Endodermal cell (in vitro differentiated cells): ENCODE measurements at regions not wholly inside any gene's neighbourhood (a gene's known extent, or its start where the extent isn't known, plus 50 kb on each side); places are given as distances from the start of the nearest gene placed in this dataset.
A peak's percentile ranks its signal among the peaks of the same experiment; 100 is the strongest.

ENCODE experiments used
- DNase-seq: peaks from one replicate; pipeline ENCODE4 v3.0.0-alpha.2; 2017
- H3K27ac ChIP-seq: 2 replicates; pipeline ENCODE4 v1.5.1; 2013; ENCODE audit warnings: mild to moderate bottlenecking, low read depth, low read length, moderate library complexity
- H3K27me3 ChIP-seq: 2 replicates; pipeline ENCODE4 v1.6.1; 2013; ENCODE audit warnings: mild to moderate bottlenecking, low read length, moderate library complexity; ENCODE audit not compliant: insufficient read depth, control insufficient read depth, poor library complexity, severe bottlenecking
- H3K36me3 ChIP-seq: 2 replicates; pipeline ENCODE4 v1.7.0; 2013; ENCODE audit warnings: mild to moderate bottlenecking, low read length, moderate library complexity; ENCODE audit not compliant: control insufficient read depth, insufficient read depth
- H3K4me1 ChIP-seq: one replicate; pipeline ENCODE4 v1.7.0; 2013; ENCODE audit warnings: low read length; ENCODE audit not compliant: control insufficient read depth, insufficient read depth
- H3K4me3 ChIP-seq: 2 replicates; pipeline ENCODE4 v1.5.1; 2013; ENCODE audit warnings: mild to moderate bottlenecking, low read length, moderate library complexity
- H3K9ac ChIP-seq: 2 replicates; pipeline ENCODE4 v1.6.1; 2013; ENCODE audit warnings: mild to moderate bottlenecking, low read length, moderate library complexity; ENCODE audit not compliant: poor library complexity, severe bottlenecking; ENCODE audit errors: extremely low read depth
- H3K9me3 ChIP-seq: 2 replicates; pipeline ENCODE4 v1.6.1; 2013; ENCODE audit warnings: mild to moderate bottlenecking, low read length, moderate library complexity; ENCODE audit not compliant: control insufficient read depth
- H3K27ac Mint-ChIP-seq: 2 replicates; pipeline ENCODE4 v1.8.0; 2020; ENCODE audit warnings: mixed read lengths
- H3K27me3 Mint-ChIP-seq: 2 replicates; pipeline ENCODE4 v1.8.0; 2021; ENCODE audit warnings: mild to moderate bottlenecking, mixed read lengths; ENCODE audit not compliant: insufficient read depth
- H3K36me3 Mint-ChIP-seq: 2 replicates; pipeline ENCODE4 v1.8.0; 2020; ENCODE audit warnings: low read depth, mixed read lengths
- H3K4me1 Mint-ChIP-seq: 2 replicates; pipeline ENCODE4 v1.8.0; 2020; ENCODE audit warnings: mixed read lengths
- H3K4me3 Mint-ChIP-seq: 2 replicates; pipeline ENCODE4 v1.8.0; 2020; ENCODE audit warnings: mild to moderate bottlenecking, moderate library complexity, mixed read lengths
- H3K9me3 Mint-ChIP-seq: 2 replicates; pipeline ENCODE4 v1.8.0; 2020; ENCODE audit warnings: mild to moderate bottlenecking, mixed read lengths
- WGBS, 2 experiments: methylation state at CpG; one replicate each; pipeline versions ENCODE4 v1.1.5 to v1.1.7; 2013; ENCODE audit warnings: missing lambda C conversion rate in 2 of 2, mixed read lengths in 1 of 2; ENCODE audit not compliant: insufficient coverage in 1 of 2, insufficient read length in 1 of 2; 5-methylcytosine and 5-hydroxymethylcytosine counted together
- TF ChIP-seq, protein P1 (sequence below): fragments of 200-600 bp; sonication (generic); conservative IDR thresholded peaks from 2 replicates; pipeline ENCODE4 v1.5.0; 2021; ENCODE audit warnings: antibody characterized with exemption, mild to moderate bottlenecking

DNA sequence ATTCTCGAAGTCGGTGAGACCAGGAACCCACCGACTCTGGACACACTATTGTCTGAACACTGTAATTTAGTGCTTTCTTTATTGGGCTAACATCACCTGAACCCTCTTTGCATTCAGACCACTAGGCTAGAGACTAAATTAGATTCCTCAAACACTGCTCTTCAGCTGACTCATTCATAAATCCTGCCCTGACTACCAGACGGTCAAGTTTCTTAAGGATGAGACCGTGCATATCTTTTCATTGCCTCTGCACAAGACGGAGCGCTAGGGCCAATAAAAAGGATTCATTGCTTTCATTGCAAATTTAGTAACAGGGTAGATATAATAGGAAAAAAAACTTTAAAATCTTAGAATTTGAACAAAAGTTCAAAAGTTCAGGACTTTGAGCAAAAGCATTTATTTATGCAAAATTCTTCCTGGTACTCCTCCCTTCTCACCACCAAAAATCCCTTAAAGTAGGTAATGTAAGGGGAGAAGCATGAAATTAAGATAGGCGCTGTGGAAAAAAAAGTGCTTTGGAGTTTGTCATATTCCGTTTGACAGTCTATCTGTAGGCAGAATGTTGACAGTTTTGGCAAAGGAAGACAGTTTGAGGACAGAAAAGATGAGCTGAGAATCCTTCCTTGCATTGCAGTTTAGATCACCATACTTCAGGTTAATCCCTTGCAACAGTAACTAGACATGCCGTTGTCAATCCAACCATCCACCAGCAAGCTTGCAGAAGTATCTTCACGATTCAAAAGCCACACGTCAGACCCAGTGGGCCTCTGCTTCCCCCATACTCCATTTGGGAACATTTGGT lies 328.6 kb upstream of the JARID2 start:
- Histone ChIP-seq H3K27ac (no peak overlapping the region), H3K27me3 (no peaks in the 10 kb centered on the region), H3K9ac (no peak overlapping the region), H3K4me1 (no peaks in the 10 kb centered on the region), H3K9me3 (no peaks in the 10 kb centered on the region), H3K36me3 (no peaks in the 10 kb centered on the region), H3K4me3 (no peak overlapping the region)
- Mint-ChIP-seq H3K27me3 (no peaks in the 10 kb centered on the region), H3K27ac (no peak overlapping the region), H3K9me3 (no peaks in the 10 kb centered on the region), H3K36me3 (peaks cover 3% of the 10 kb centered on the region), H3K4me3 (no peak overlapping the region), H3K4me1 (peaks cover 24% of the 10 kb centered on the region)
- TF ChIP-seq, protein P1, sequence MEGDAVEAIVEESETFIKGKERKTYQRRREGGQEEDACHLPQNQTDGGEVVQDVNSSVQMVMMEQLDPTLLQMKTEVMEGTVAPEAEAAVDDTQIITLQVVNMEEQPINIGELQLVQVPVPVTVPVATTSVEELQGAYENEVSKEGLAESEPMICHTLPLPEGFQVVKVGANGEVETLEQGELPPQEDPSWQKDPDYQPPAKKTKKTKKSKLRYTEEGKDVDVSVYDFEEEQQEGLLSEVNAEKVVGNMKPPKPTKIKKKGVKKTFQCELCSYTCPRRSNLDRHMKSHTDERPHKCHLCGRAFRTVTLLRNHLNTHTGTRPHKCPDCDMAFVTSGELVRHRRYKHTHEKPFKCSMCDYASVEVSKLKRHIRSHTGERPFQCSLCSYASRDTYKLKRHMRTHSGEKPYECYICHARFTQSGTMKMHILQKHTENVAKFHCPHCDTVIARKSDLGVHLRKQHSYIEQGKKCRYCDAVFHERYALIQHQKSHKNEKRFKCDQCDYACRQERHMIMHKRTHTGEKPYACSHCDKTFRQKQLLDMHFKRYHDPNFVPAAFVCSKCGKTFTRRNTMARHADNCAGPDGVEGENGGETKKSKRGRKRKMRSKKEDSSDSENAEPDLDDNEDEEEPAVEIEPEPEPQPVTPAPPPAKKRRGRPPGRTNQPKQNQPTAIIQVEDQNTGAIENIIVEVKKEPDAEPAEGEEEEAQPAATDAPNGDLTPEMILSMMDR, result no peak
- no peak for DNase-seq
- 81 to 87% methylated on average over 8 to 12 of the region's 12 CpGs for WGBS, 2 experiments

DNA sequence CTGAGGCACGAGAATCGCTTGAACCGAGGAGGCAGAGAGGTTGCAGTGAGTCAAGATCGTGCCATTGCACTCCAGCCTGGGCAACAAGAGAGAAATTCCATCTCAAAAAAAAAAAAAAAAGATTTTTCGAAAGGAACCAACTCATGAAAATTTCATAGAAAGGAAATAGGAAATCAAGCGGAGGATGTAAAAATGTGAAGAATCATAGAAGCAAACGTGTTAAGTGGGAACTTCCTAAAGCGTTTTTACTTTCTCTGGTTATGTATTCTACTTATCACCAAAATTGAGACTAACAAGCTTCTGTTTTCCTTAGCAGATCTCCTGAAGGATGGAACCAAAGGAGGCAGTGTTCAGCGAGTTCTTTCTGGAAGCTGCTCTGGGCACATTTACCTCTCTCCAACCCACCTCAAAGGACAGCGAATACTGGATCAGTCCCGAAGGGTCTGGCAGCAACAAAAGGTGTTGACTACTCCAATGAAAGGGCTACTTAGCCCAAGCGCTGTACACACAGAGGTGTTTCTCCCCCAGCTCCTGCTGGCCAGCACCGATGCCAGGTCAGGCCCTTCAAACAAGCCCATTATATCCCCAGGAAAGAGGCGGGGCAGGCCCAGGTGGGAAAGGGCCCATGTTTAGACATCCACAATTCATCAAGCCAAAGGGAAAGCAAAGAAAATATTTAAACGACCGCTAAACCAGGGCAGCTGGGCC lies 327.5 kb upstream of the JARID2 start:
- no peak for DNase-seq
- H3K27ac ChIP-seq, result no peak overlapping the region
- Mint-ChIP-seq H3K4me1 (peaks cover 31% of the 10 kb centered on the region), H3K36me3 (peaks cover 3% of the 10 kb centered on the region), H3K27ac (no peak overlapping the region), H3K9me3 (no peaks in the 10 kb centered on the region), H3K27me3 (no peaks in the 10 kb centered on the region), H3K4me3 (no peak overlapping the region)
- H3K9me3 ChIP-seq, result no peaks in the 10 kb centered on the region
- 92 to 95% methylated on average over 10 to 16 of the region's 16 CpGs for WGBS, 2 experiments
- no peaks in the 10 kb centered on the region for H3K27me3 ChIP-seq
- H3K36me3 ChIP-seq, result no peaks in the 10 kb centered on the region
- no peak overlapping the region for H3K9ac ChIP-seq
- no peaks in the 10 kb centered on the region for H3K4me1 ChIP-seq
- TF ChIP-seq, protein P1, result peak; percentile 18
- H3K4me3 ChIP-seq, result no peak overlapping the region

DNA sequence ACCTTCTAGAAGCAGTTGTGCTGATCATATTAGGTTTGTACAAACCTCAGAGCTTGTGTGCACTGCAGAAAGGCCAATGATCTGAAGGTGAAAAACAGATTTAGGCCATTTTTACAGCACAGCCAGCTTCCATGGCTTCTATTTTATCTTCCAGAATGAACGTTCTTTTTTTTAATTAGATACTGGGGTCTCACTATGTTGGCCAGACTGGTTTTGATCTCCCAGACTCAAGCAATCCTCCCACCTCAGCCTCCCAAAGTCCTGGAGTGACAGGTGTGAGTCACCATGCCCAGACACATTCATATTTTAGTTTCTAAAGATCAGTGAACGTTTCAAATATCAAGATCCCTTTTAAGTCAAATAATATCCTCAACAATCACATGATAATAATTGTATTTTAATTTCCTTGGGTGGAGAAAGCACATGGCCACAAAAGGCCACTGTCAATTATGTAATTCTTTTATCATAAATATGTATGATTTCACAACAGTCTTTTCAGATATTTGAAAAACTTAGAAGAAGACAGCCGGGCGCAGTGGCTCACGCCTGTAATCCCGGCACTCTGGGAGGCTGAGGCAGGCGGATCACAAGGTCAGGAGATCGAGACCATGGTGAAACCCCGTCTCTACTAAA lies 326.7 kb upstream of the JARID2 start:
- H3K27ac Mint-ChIP-seq, result no peak overlapping the region
- Histone ChIP-seq H3K4me1 (no peaks in the 10 kb centered on the region), H3K36me3 (no peaks in the 10 kb centered on the region), H3K27me3 (no peaks in the 10 kb centered on the region), H3K9me3 (no peaks in the 10 kb centered on the region), H3K9ac (no peak overlapping the region), H3K4me3 (no peak overlapping the region), H3K27ac (no peak overlapping the region)
- H3K4me1 Mint-ChIP-seq, result peaks cover 39% of the 10 kb centered on the region
- 96 to 97% methylated on average over 5 to 9 of the region's 9 CpGs for WGBS, 2 experiments
- H3K9me3 Mint-ChIP-seq, result no peaks in the 10 kb centered on the region
- no peak for DNase-seq
- peaks cover 3% of the 10 kb centered on the region for H3K36me3 Mint-ChIP-seq
- TF ChIP-seq, protein P1, result no peak
- H3K27me3 Mint-ChIP-seq, result no peaks in the 10 kb centered on the region
- no peak overlapping the region for H3K4me3 Mint-ChIP-seq
